ENCODE measurements at regions not wholly inside any gene's neighbourhood (a gene's known extent, or its start where the extent isn't known, plus 50 kb on each side); places are given as distances from the start of the nearest gene placed in this dataset.

DNA sequence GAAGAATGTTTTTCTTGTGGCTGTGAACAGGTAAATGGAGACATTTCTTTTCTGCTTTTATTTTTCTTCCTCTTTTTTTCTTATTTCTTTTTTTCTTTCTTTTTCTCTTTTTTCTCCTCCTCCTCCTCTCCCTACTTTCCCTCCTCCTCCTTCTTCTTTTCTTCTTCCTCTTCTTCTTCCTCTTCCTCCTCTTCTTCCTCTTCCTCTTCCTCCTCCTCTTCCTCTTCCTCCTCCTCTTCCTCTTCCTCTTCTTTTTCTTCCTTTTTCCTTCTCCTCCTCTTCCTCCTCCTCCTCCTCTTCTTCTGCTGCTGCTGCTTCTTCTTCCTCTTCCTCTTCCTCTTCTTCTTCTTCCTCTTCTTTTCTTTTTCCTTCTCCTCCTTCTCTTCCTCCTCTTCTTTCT lies 65.3 kb upstream of the NTRK2 start (continued):
- TF ChIP-seq BCL11A (IDR thresholded peaks at IDR 0.05; ENCODE audit: low read depth in 2 of 2, low read length in 2 of 2) (no peak), SP1 (IDR thresholded peaks at IDR 0.05; ENCODE audit: low read depth, low read length) (no peak)

DNA sequence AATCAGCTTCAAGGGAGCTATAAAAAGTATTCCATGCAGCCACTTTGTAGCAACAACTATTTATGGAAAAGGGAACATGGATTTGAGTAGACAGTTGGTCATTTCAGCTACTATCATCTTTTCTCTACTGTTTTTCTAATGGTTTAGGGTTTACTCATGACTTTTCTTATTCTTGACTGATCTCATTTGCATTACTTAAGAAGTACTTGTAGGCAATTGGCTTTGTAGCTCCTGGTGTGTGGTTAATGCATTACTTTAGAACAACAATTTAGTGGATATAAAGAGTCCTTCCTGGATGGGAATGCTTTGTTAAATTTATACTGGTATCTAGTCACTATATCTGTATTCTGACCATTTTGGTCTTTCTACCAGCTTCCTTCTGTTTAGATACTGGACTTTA lies 59.8 kb upstream of the NTRK2 start:
- Histone ChIP-seq H2BK15ac (ENCODE audit: low read length) (no peak overlapping the region), H3K36me3 (ENCODE audit: control insufficient read depth in 2 of 4, insufficient read depth in 4 of 4, low read length in 3 of 4) (no peaks in the 10 kb centered on the region; a peak in 1 of 8 replicates), H3K23ac (ENCODE audit: insufficient read length) (no peak overlapping the region), H4K8ac (ENCODE audit: extremely low read depth, insufficient read depth, low read length) (no peak overlapping the region), H2BK12ac (ENCODE audit: low read depth, low read length) (no peak overlapping the region), H3K14ac (ENCODE audit: insufficient read length) (no peak overlapping the region), H3K18ac (ENCODE audit: extremely low read depth, low read length) (no peak overlapping the region), H2BK20ac (ENCODE audit: low read length) (no peak overlapping the region), H2AFZ (ENCODE audit: low read length) (no peak overlapping the region), H3K9ac (replicated peaks in 1 of 4; ENCODE audit: extremely low read depth in 1 of 4, low read depth in 3 of 4, low read length in 3 of 4) (no peak overlapping the region), H4K91ac (replicated peaks; ENCODE audit: insufficient read length, low read length) (no peak overlapping the region), H3K56ac (replicated peaks; ENCODE audit: insufficient read length, low read depth, low read length) (no peak overlapping the region), H3K4ac (replicated peaks; ENCODE audit: insufficient read length, low read depth, low read length) (no peak overlapping the region), H4K20me1 (replicated peaks in 1 of 2; ENCODE audit: control insufficient read depth in 1 of 2, insufficient read depth in 2 of 2, low read length in 2 of 2) (no peaks in the 10 kb centered on the region), H2BK5ac (ENCODE audit: low read depth, low read length) (no peak overlapping the region), H2BK120ac (replicated peaks; ENCODE audit: low read depth, low read length) (no peak overlapping the region), H4K5ac (ENCODE audit: insufficient read length, low read depth, low read length) (no peak overlapping the region), H2AK5ac (ENCODE audit: low read depth, low read length) (no peak overlapping the region), H3K27ac (ENCODE audit: low read depth, low read length) (no peak overlapping the region), H3K4me3 (ENCODE audit: extremely low read depth in 1 of 4, insufficient read depth in 2 of 4, low read depth in 3 of 4, low read length in 4 of 4) (no peak overlapping the region), H3K79me2 (ENCODE audit: control insufficient read depth in 1 of 2, insufficient read depth in 2 of 2, low read length in 2 of 2) (no peaks in the 10 kb centered on the region), H3K9me3 (ENCODE audit: insufficient read depth in 2 of 2, low read depth in 1 of 2, low read length in 1 of 2) (peaks cover 5 to 8% of the 10 kb centered on the region in 2 experiments), H3K4me2 (ENCODE audit: insufficient read depth in 1 of 2, low read depth in 2 of 2, low read length in 2 of 2) (no peak overlapping the region), H3K79me1 (ENCODE audit: low read depth, low read length) (no peaks in the 10 kb centered on the region), H3K23me2 (ENCODE audit: low read depth, low read length) (no peaks in the 10 kb centered on the region), H3K4me1 (replicated peaks in 1 of 4; ENCODE audit: control insufficient read depth in 3 of 4, insufficient read depth in 4 of 4, low read length in 3 of 4) (peaks cover 0 to 5% (median 1%) of the 10 kb centered on the region in 4 experiments; a peak in 3 of 7 replicates), H3K27me3 (replicated peaks in 1 of 4; ENCODE audit: control insufficient read depth in 3 of 4, extremely low read depth in 1 of 4, insufficient read depth in 3 of 4, low read length in 3 of 4) (no peaks in the 10 kb centered on the region)
- TF ChIP-seq, protein P1, sequence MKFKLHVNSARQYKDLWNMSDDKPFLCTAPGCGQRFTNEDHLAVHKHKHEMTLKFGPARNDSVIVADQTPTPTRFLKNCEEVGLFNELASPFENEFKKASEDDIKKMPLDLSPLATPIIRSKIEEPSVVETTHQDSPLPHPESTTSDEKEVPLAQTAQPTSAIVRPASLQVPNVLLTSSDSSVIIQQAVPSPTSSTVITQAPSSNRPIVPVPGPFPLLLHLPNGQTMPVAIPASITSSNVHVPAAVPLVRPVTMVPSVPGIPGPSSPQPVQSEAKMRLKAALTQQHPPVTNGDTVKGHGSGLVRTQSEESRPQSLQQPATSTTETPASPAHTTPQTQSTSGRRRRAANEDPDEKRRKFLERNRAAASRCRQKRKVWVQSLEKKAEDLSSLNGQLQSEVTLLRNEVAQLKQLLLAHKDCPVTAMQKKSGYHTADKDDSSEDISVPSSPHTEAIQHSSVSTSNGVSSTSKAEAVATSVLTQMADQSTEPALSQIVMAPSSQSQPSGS (IDR thresholded peaks at IDR 0.05; ENCODE audit: low read length) = no peak
- TF ChIP-seq NANOG (IDR thresholded peaks at IDR 0.05; ENCODE audit: insufficient read depth, low read depth, low read length, poor library complexity, severe bottlenecking) = peak; percentile 71
- POLR2A ChIA-PET (ENCODE audit: partially characterized antibody) = no interaction called here
- DNase-seq (ENCODE audit: low read depth in 1 of 2, low spot score in 2 of 2) (no peak), FAIRE-seq (no peak)
- CTCF ChIA-PET (ENCODE audit: partially characterized antibody) = no interaction called here

Data from H1 (cell line).